LNCaP clone FGC (cell line): ENCODE measurements at regions not wholly inside any gene's neighbourhood (a gene's known extent, or its start where the extent isn't known, plus 50 kb on each side); places are given as distances from the start of the nearest gene placed in this dataset.
A peak's percentile ranks its signal among the peaks of the same experiment; 100 is the strongest.

ENCODE experiments used
- DNase-seq: peaks from one replicate; pipeline ENCODE4 v3.0.0-alpha.2; 2011; ENCODE audit warnings: low read depth
- H3K4me3 ChIP-seq: 2 replicates; pipeline ENCODE4 v1.5.1; 2011; ENCODE audit warnings: mild to moderate bottlenecking, low read depth, low read length, control low read depth
- TF ChIP-seq, protein P1 (sequence below): IDR thresholded peaks from 2 replicates; pipeline ENCODE4 v1.5.1; 2012; ENCODE audit warnings: mild to moderate bottlenecking; ENCODE audit not compliant: control insufficient read depth, insufficient read depth; ENCODE audit errors: extremely low read depth

DNA sequence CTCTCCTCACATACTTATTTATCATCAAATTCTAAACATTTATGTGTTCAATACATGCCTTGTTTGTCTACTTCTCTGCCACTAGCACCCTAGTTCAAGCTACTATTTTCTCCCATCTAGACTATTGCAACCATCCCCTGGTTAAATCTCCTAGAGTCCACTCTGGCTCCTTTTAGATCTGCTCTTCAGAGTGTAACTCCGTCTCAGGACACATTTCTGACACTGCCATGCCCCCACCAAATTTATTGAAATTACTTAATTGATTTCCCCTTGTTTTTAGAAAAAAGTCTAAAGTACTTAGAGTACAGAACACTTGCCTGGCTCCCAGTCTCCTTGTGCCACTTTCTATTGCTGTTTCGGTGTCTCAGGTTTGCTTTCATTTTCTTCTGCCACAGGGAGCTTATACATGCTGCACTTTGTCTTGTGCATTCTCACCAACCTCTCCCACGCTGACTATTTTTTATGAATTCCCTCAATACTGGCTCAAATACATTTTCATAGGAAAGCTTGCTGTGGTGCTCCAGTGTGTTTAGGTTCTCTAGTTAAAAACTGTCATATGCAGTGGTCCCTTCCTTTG is 792.3 kb downstream of the DIPK2A start:
- no peak for DNase-seq
- TF ChIP-seq, protein P1, sequence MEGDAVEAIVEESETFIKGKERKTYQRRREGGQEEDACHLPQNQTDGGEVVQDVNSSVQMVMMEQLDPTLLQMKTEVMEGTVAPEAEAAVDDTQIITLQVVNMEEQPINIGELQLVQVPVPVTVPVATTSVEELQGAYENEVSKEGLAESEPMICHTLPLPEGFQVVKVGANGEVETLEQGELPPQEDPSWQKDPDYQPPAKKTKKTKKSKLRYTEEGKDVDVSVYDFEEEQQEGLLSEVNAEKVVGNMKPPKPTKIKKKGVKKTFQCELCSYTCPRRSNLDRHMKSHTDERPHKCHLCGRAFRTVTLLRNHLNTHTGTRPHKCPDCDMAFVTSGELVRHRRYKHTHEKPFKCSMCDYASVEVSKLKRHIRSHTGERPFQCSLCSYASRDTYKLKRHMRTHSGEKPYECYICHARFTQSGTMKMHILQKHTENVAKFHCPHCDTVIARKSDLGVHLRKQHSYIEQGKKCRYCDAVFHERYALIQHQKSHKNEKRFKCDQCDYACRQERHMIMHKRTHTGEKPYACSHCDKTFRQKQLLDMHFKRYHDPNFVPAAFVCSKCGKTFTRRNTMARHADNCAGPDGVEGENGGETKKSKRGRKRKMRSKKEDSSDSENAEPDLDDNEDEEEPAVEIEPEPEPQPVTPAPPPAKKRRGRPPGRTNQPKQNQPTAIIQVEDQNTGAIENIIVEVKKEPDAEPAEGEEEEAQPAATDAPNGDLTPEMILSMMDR = no peak

DNA sequence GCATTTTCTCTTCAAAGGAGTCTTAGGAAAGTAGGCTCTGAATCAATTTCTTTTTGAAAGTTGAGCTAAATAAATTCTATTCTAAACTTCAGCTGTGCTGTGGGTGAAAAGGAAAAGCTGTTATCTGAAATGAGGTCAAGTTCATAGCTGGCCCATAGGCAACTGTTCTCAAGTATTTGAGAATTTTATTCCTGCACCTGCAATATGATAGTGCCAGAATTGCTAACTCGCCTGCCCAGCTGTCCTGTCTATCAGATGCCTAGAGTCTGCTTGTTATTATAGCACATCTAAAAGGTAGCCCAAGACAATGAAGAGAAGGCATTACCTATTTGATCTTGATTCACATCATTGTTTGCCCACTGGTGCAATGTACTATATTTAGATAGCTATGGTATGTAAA is 798.7 kb downstream of the DIPK2A start:
- TF ChIP-seq, protein P1 = no peak
- DNase-seq = no peak
- no peak overlapping the region for H3K4me3 ChIP-seq

More for the DNA sequence above, 792.3 kb downstream of the DIPK2A start:
- H3K4me3 ChIP-seq = 0 out of 2 replicates have a peak overlapping the region, but pooled peaks have one; percentile 11

DNA sequence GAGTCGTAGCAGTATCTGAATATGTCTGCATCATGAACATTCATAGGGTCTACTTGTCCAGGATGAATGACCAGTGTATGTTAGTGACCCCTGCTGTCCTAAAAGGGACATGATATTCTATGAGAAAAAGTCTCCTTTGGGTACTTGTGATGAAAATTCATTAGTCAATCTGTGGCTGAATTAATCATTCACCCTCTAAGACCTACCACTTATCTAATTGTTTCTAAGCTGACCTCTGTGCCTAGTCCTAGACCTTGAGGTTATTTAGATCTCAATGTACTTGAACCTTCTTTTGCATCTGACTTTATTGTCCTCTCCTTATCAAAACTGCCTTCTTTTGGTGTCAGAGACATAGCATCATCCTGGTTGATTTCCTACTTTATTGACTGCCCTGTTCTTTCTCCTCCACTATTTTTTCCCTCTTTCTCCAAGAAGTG is 799.3 kb downstream of the DIPK2A start:
- no peak for DNase-seq
- TF ChIP-seq, protein P1 = peak; percentile 50
- no peak overlapping the region for H3K4me3 ChIP-seq

DNA sequence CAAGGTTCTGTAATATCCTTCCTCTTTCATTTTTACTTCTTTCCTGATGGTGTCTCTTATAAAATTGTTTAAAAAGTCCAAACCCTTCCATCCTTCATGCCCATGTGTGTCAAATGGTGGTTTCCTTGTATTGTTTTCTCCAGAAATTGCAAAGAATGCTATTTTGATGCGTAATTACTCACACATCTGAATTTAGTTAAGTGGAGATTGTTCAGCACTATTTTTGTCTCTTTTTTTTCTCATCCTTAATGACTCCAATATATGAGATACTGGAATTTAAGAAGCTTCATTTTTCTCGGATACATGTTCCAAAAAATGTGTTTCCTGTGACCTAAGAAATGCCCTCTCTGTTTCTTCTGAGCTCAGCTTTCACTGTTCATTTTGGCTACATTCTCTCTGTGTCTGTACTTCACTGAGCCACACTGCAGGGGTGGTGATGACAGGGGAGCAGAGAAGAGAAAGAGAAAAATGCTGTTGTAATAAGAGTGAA is 799.8 kb downstream of the DIPK2A start:
- H3K4me3 ChIP-seq = no peak overlapping the region
- TF ChIP-seq, protein P1 = no peak
- no peak for DNase-seq

DNA sequence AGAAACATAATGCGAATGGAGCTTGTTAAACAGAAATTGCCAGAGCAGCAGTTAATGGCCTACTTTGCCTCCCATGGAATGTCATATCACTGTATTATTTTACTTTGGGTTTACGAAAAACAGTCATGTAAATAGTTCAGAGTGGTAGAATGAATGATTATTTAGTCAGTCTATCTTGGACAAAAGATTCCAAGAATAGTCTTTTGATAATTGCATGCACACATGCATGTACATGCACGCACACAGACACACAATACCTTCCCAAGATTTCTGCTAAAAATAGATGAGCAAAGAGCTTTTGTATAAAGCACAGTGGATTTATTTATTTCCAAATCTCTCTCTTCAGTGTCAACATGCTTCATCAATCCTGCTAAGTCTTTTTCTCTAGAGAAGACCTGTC is 800.7 kb downstream of the DIPK2A start:
- TF ChIP-seq, protein P1 = no peak
- DNase-seq = no peak

DNA sequence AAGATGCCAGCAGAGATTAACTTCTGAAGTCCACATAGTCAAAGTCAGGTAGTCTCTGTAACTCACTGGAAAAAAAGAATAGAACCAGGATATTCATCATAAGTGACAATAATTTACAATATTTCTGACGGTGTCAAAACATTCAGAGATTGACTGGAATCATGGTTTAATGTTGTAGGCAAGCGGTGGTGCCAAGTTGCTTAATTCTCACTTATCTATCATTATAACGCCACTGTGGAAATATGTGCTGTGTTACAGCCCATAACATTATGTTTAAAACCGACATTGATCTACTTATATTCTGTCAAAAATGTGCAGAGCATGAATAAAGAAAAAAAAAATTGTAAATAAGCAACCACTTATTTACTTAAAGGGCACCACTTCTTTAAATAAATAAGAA is 801.7 kb downstream of the DIPK2A start:
- H3K4me3 ChIP-seq = no peak overlapping the region
- no peak for DNase-seq
- TF ChIP-seq, protein P1 = no peak

More for the DNA sequence above, 800.7 kb downstream of the DIPK2A start:
- no peak overlapping the region for H3K4me3 ChIP-seq

DNA sequence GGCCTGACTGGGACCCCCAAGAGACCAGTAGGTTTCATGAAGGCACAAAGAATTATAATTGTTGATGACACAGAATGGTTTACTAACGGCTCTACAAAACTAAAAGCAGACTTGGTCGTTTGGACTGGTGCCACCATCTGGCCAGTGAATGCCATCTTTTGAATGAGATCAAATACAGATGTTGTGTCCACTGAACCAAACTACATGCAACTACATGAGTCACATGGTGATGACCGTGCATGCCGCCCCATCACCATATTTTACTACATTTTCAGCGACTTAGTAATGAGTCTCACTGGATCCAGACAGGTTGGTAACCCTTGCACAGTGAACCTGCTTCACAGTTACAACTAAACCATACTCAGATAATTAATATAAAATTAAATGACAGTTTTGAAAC is 803.3 kb downstream of the DIPK2A start:
- no peak overlapping the region for H3K4me3 ChIP-seq
- TF ChIP-seq, protein P1 = no peak
- no peak for DNase-seq
